ENCODE measurements at regions not wholly inside any gene's neighbourhood (a gene's known extent, or its start where the extent isn't known, plus 50 kb on each side); places are given as distances from the start of the nearest gene placed in this dataset.

- H3K27ac Mint-ChIP-seq, result no peak overlapping the region
- DNase-seq (ENCODE audit: low spot score, unreplicated experiment), result no peak
- H3K27me3 Mint-ChIP-seq, result no peaks in the 10 kb centered on the region
- no peak overlapping the region for H3K4me3 Mint-ChIP-seq (ENCODE audit: low read depth)
- TF ChIP-seq CTCF (IDR thresholded peaks at IDR 0.05; ENCODE audit: unreplicated experiment), result no peak
- no peaks in the 10 kb centered on the region for H3K36me3 Mint-ChIP-seq (ENCODE audit: insufficient read depth)
- peaks cover 3% of the 10 kb centered on the region for H3K4me1 Mint-ChIP-seq (ENCODE audit: low read depth)
- H3K9me3 Mint-ChIP-seq (ENCODE audit: low read depth), result no peaks in the 10 kb centered on the region
Measured at GRCh38 chr4:184887333-184887732, 61.6 kb upstream of the ACSL1 start.

GRCh38 chr4:184887947-184888346 lies 62.2 kb upstream of the ACSL1 start:
- H3K4me3 Mint-ChIP-seq (ENCODE audit: low read depth), result no peak overlapping the region
- H3K36me3 Mint-ChIP-seq (ENCODE audit: insufficient read depth), result no peaks in the 10 kb centered on the region
- no peaks in the 10 kb centered on the region for H3K27me3 Mint-ChIP-seq
- no peak for TF ChIP-seq CTCF (IDR thresholded peaks at IDR 0.05; ENCODE audit: unreplicated experiment)
- peaks cover 3% of the 10 kb centered on the region for H3K4me1 Mint-ChIP-seq (ENCODE audit: low read depth)
- H3K27ac Mint-ChIP-seq, result no peak overlapping the region
- H3K9me3 Mint-ChIP-seq (ENCODE audit: low read depth), result no peaks in the 10 kb centered on the region
- DNase-seq (ENCODE audit: low spot score, unreplicated experiment), result no peak

- Mint-ChIP-seq H3K27ac (no peak overlapping the region), H3K4me1 (ENCODE audit: low read depth) (peaks cover 3% of the 10 kb centered on the region), H3K27me3 (peaks cover 5% of the 10 kb centered on the region), H3K36me3 (ENCODE audit: insufficient read depth) (no peaks in the 10 kb centered on the region), H3K4me3 (ENCODE audit: low read depth) (no peak overlapping the region), H3K9me3 (ENCODE audit: low read depth) (peaks cover 4% of the 10 kb centered on the region)
- DNase-seq (ENCODE audit: low spot score, unreplicated experiment), result no peak
- no peak for TF ChIP-seq CTCF (IDR thresholded peaks at IDR 0.05; ENCODE audit: unreplicated experiment)
Measured at GRCh38 chr4:184889666-184890335, 64.0 kb upstream of the ACSL1 start.

GRCh38 chr4:184890499-184890898 lies 64.7 kb upstream of the ACSL1 start:
- Mint-ChIP-seq H3K36me3 (ENCODE audit: insufficient read depth) (no peaks in the 10 kb centered on the region), H3K4me3 (ENCODE audit: low read depth) (no peak overlapping the region), H3K4me1 (ENCODE audit: low read depth) (no peaks in the 10 kb centered on the region), H3K27me3 (peaks cover 5% of the 10 kb centered on the region), H3K27ac (no peak overlapping the region), H3K9me3 (ENCODE audit: low read depth) (peaks cover 4% of the 10 kb centered on the region)
- no peak for DNase-seq (ENCODE audit: low spot score, unreplicated experiment)
- no peak for TF ChIP-seq CTCF (IDR thresholded peaks at IDR 0.05; ENCODE audit: unreplicated experiment)

- no peaks in the 10 kb centered on the region for H3K36me3 Mint-ChIP-seq (ENCODE audit: insufficient read depth)
- TF ChIP-seq CTCF (IDR thresholded peaks at IDR 0.05; ENCODE audit: unreplicated experiment), result no peak
- no peaks in the 10 kb centered on the region for H3K4me1 Mint-ChIP-seq (ENCODE audit: low read depth)
- H3K4me3 Mint-ChIP-seq (ENCODE audit: low read depth), result no peak overlapping the region
- peaks cover 4% of the 10 kb centered on the region for H3K9me3 Mint-ChIP-seq (ENCODE audit: low read depth)
- peaks cover 5% of the 10 kb centered on the region for H3K27me3 Mint-ChIP-seq
- no peak for DNase-seq (ENCODE audit: low spot score, unreplicated experiment)
- no peak overlapping the region for H3K27ac Mint-ChIP-seq
Measured at GRCh38 chr4:184891816-184892397, 66.1 kb upstream of the ACSL1 start.
